Lung (tissue), 11 donors: ENCODE measurements at regions not wholly inside any gene's neighbourhood (a gene's known extent, or its start where the extent isn't known, plus 50 kb on each side); places are given as distances from the start of the nearest gene placed in this dataset.

Source experiments
- ATAC-seq: fragments of 200-7000 bp; cut with Tn5 transposase; one replicate; pipeline ENCODE4 v1.9.1; 2020; ENCODE audit warnings: moderate number of reproducible peaks; ENCODE audit not compliant: insufficient read depth, low FRiP score
- DNase-seq, 3 donors: peaks; one replicate each; pipeline ENCODE4 v3.0.0-alpha.2; 2013 to 2017
- H3K27ac ChIP-seq, 2 donors: one replicate each; pipeline ENCODE4 v1.5.1; 2013; ENCODE audit warnings: mild to moderate bottlenecking in 2 of 2, moderate library complexity in 2 of 2, control low read depth in 1 of 2, inconsistent platforms in 1 of 2, low read depth in 1 of 2, low read length in 1 of 2
- H3K27me3 ChIP-seq, 3 donors: one replicate each; pipeline ENCODE4 v1.5.1; 2013; ENCODE audit warnings: low read length in 2 of 3; ENCODE audit not compliant: control insufficient read depth in 3 of 3, insufficient read depth in 3 of 3
- H3K36me3 ChIP-seq, 4 donors: one replicate each; pipeline ENCODE4 v1.5.1; 2013; ENCODE audit warnings: low read length in 4 of 4, mild to moderate bottlenecking in 1 of 4, moderate library complexity in 1 of 4; ENCODE audit not compliant: control insufficient read depth in 4 of 4, insufficient read depth in 4 of 4
- H3K4me1 ChIP-seq, 5 donors: one replicate each; pipeline ENCODE4 v1.5.1; 2013; ENCODE audit warnings: low read length in 5 of 5, mild to moderate bottlenecking in 2 of 5, moderate library complexity in 1 of 5; ENCODE audit not compliant: control insufficient read depth in 5 of 5, insufficient read depth in 5 of 5
- H3K4me3 ChIP-seq: one replicate; pipeline ENCODE4 v1.5.1; 2013; ENCODE audit warnings: mild to moderate bottlenecking, control low read depth, moderate library complexity
- H3K9ac ChIP-seq, 2 donors: one replicate each; pipeline ENCODE4 v1.5.1; 2013; ENCODE audit warnings: low read length in 2 of 2, control low read depth in 1 of 2; ENCODE audit not compliant: insufficient read depth in 1 of 2
- H3K9me3 ChIP-seq, 4 donors: one replicate each; pipeline ENCODE4 v1.5.1; 2013; ENCODE audit warnings: low read length in 3 of 4, mild to moderate bottlenecking in 1 of 4, moderate library complexity in 1 of 4; ENCODE audit not compliant: control insufficient read depth in 4 of 4, insufficient read depth in 3 of 4
- CTCF ChIP-seq: IDR thresholded peaks from 2 replicates; pipeline ENCODE4 v1.5.1; 2012; ENCODE audit warnings: mild to moderate bottlenecking; ENCODE audit errors: control extremely low read depth, extremely low read depth
- WGBS, 2 donors: extraction: QIAGEN DNeasy Blood & Tissue Kit; methylation state at CpG; one replicate each; pipeline ENCODE4 v1.1.7; 2013; 5-methylcytosine and 5-hydroxymethylcytosine counted together
- donor health status: control.
- donor health status: control.
- donor health status: Bipolar disorder and iron deficiency.
- donor health status: healthy.
- donor health status: DM: yes; HTN: yes; CAD: no.

GRCh38 chr2:137837830-137838229, 126.4 kb upstream of the HNMT start:
- Histone ChIP-seq H3K27ac (no peak overlapping the region), H3K36me3 (no peaks in the 10 kb centered on the region), H3K9ac (no peak overlapping the region), H3K27me3 (peaks cover 0 to 3% (median 0%) of the 10 kb centered on the region in 3 donors), H3K9me3 (no peaks in the 10 kb centered on the region), H3K4me3 (no peak overlapping the region), H3K4me1 (peaks cover 0 to 7% (median 0%) of the 10 kb centered on the region in 5 donors)
- WGBS, 2 donors: 45 to 57% methylated on average over 4 of the region's 4 CpGs
- TF ChIP-seq CTCF: no peak
- no peak for ATAC-seq
- DNase-seq: peak in 1 of 3 donors; percentile 4

GRCh38 chr2:137838255-137839092, 125.8 kb upstream of the HNMT start:
- no peak overlapping the region for H3K4me3 ChIP-seq
- H3K9ac ChIP-seq: no peak overlapping the region
- no peaks in the 10 kb centered on the region for H3K36me3 ChIP-seq
- H3K27me3 ChIP-seq: peaks cover 0 to 3% (median 0%) of the 10 kb centered on the region in 3 donors
- H3K27ac ChIP-seq: no peak overlapping the region
- TF ChIP-seq CTCF: peak; percentile 26
- DNase-seq (peak; percentile 14 to 78 (median 57)), ATAC-seq (peak; percentile 48)
- H3K4me1 ChIP-seq: peaks cover 0 to 7% (median 0%) of the 10 kb centered on the region in 5 donors
- WGBS, 2 donors: 38 to 39% methylated on average over 8 of the region's 8 CpGs
- no peaks in the 10 kb centered on the region for H3K9me3 ChIP-seq

GRCh38 chr2:137842430-137842829, 121.8 kb upstream of the HNMT start:
- H3K9me3 ChIP-seq: no peaks in the 10 kb centered on the region
- no peak for ATAC-seq
- H3K4me3 ChIP-seq: no peak overlapping the region
- no peak overlapping the region for H3K9ac ChIP-seq
- TF ChIP-seq CTCF: no peak
- DNase-seq: peak in 1 of 3 donors; percentile 10
- H3K36me3 ChIP-seq: no peaks in the 10 kb centered on the region
- peaks cover 0 to 3% (median 0%) of the 10 kb centered on the region in 3 donors for H3K27me3 ChIP-seq
- no peak overlapping the region for H3K27ac ChIP-seq
- peaks cover 0 to 13% (median 0%) of the 10 kb centered on the region in 5 donors for H3K4me1 ChIP-seq
